ENCODE measurements at regions not wholly inside any gene's neighbourhood (a gene's known extent, or its start where the extent isn't known, plus 50 kb on each side); places are given as distances from the start of the nearest gene placed in this dataset.

GRCh38 chr1:106194206-106194605 lies 862.3 kb upstream of the PRMT6 start:
- TF ChIP-seq CTCF (IDR thresholded peaks at IDR 0.05; ENCODE audit: low read length, missing control alignments) = no peak
- DNase-seq (ENCODE audit: low read depth) = no peak
- H3K4me3 ChIP-seq (replicated peaks; ENCODE audit: low read depth, low read length) = no peak overlapping the region

GRCh38 chr1:106200711-106201110 lies 855.8 kb upstream of the PRMT6 start:
- no peak for DNase-seq (ENCODE audit: low read depth)
- H3K4me3 ChIP-seq (replicated peaks; ENCODE audit: low read depth, low read length) = no peak overlapping the region
- no peak for TF ChIP-seq CTCF (IDR thresholded peaks at IDR 0.05; ENCODE audit: low read length, missing control alignments)

GRCh38 chr1:106207185-106207584 lies 849.3 kb upstream of the PRMT6 start:
- DNase-seq (ENCODE audit: low read depth) = no peak
- TF ChIP-seq CTCF (IDR thresholded peaks at IDR 0.05; ENCODE audit: low read length, missing control alignments) = no peak
- no peak overlapping the region for H3K4me3 ChIP-seq (replicated peaks; ENCODE audit: low read depth, low read length)

GRCh38 chr1:106217765-106218164 lies 838.7 kb upstream of the PRMT6 start:
- no peak for DNase-seq (ENCODE audit: low read depth)
- TF ChIP-seq CTCF (IDR thresholded peaks at IDR 0.05; ENCODE audit: low read length, missing control alignments) = peak; percentile 15
- H3K4me3 ChIP-seq (replicated peaks; ENCODE audit: low read depth, low read length) = no peak overlapping the region

GRCh38 chr1:106222403-106222802 lies 834.1 kb upstream of the PRMT6 start:
- peak; percentile 42 for DNase-seq (ENCODE audit: low read depth)
- no peak overlapping the region for H3K4me3 ChIP-seq (replicated peaks; ENCODE audit: low read depth, low read length)
- TF ChIP-seq CTCF (IDR thresholded peaks at IDR 0.05; ENCODE audit: low read length, missing control alignments) = no peak

GRCh38 chr1:106223213-106223612 lies 833.3 kb upstream of the PRMT6 start:
- H3K4me3 ChIP-seq (replicated peaks; ENCODE audit: low read depth, low read length) = no peak overlapping the region
- no peak for DNase-seq (ENCODE audit: low read depth)
- no peak for TF ChIP-seq CTCF (IDR thresholded peaks at IDR 0.05; ENCODE audit: low read length, missing control alignments)

- no peak overlapping the region for H3K4me3 ChIP-seq (replicated peaks; ENCODE audit: low read depth, low read length)
- DNase-seq (ENCODE audit: low read depth) = no peak
- TF ChIP-seq CTCF (IDR thresholded peaks at IDR 0.05; ENCODE audit: low read length, missing control alignments) = no peak
Observed at GRCh38 chr1:106224426-106224825, 832.0 kb upstream of the PRMT6 start.
